Natural killer cell (primary cell): ENCODE measurements at regions not wholly inside any gene's neighbourhood (a gene's known extent, or its start where the extent isn't known, plus 50 kb on each side); places are given as distances from the start of the nearest gene placed in this dataset.

Experiments
- ATAC-seq, 3 donors: fragments of 150-1000 bp in 2 of 3; fragments of 200-7000 bp in 1 of 3; cut with Tn5 transposase; 1 replicate in 1 of 3; 2 replicates in 2 of 3; pipeline ENCODE4 v1.10.0; 2021; ENCODE audit warnings: mild to moderate bottlenecking in 2 of 3, moderate library complexity in 2 of 3
- DNase-seq, 2 donors: peaks; one replicate each; pipeline versions ENCODE4 v3.0.0 to v3.0.0-alpha.2; 2013 to 2021; ENCODE audit warnings: mixed read lengths in 1 of 2
- H3K27ac ChIP-seq: one replicate; pipeline ENCODE4 v1.5.1; 2013; ENCODE audit warnings: mild to moderate bottlenecking, low read length
- H3K27me3 ChIP-seq: one replicate; pipeline ENCODE4 v1.6.1; 2013; ENCODE audit warnings: low read length; ENCODE audit not compliant: control insufficient read depth, insufficient read depth
- H3K36me3 ChIP-seq: one replicate; pipeline ENCODE4 v1.6.1; 2013; ENCODE audit warnings: low read length; ENCODE audit not compliant: control insufficient read depth, insufficient read depth
- H3K4me1 ChIP-seq: one replicate; pipeline ENCODE4 v1.6.1; 2013; ENCODE audit warnings: low read length; ENCODE audit not compliant: control insufficient read depth, insufficient read depth
- H3K4me3 ChIP-seq: one replicate; pipeline ENCODE4 v1.5.1; 2013; ENCODE audit warnings: low read length
- H3K9me3 ChIP-seq: one replicate; pipeline ENCODE4 v1.6.1; 2013; ENCODE audit warnings: low read length; ENCODE audit not compliant: control insufficient read depth, insufficient read depth
- H3K27ac Mint-ChIP-seq, 2 donors: one replicate each; pipeline ENCODE4 v1.8.0; 2022; ENCODE audit warnings: mild to moderate bottlenecking in 2 of 2, mixed read lengths in 2 of 2, moderate library complexity in 1 of 2
- H3K27me3 Mint-ChIP-seq, 2 donors: one replicate each; pipeline ENCODE4 v1.8.0; 2022; ENCODE audit warnings: low read depth in 2 of 2, mixed read lengths in 2 of 2
- H3K36me3 Mint-ChIP-seq: one replicate; pipeline ENCODE4 v1.8.0; 2022; ENCODE audit warnings: mixed read lengths
- H3K4me1 Mint-ChIP-seq, 2 donors: one replicate each; pipeline ENCODE4 v1.8.0; 2022; ENCODE audit warnings: mixed read lengths in 2 of 2
- H3K4me3 Mint-ChIP-seq: one replicate; pipeline ENCODE4 v1.8.0; 2022; ENCODE audit warnings: mild to moderate bottlenecking, moderate library complexity, mixed read lengths
- H3K9me3 Mint-ChIP-seq, 2 donors: one replicate each; pipeline ENCODE4 v1.8.0; 2022; ENCODE audit warnings: mixed read lengths in 2 of 2
- CTCF ChIP-seq: fragments of 200-600 bp; IDR thresholded peaks from one replicate; pipeline ENCODE4 v1.8.0; 2022; ENCODE audit warnings: antibody characterized with exemption
- WGBS: methylation state at CpG from one replicate; pipeline ENCODE4 v1.1.7; 2013; ENCODE audit warnings: missing lambda C conversion rate; ENCODE audit not compliant: insufficient coverage; 5-methylcytosine and 5-hydroxymethylcytosine counted together
- intact Hi-C: fragments of 100-400 bp; cut with micrococcal nuclease; formaldehyde crosslinking; loops from one replicate; pipeline ENCODE4 v1.14.2; 2022

GRCh38 chr6:157768304-157768703 lies 54.7 kb upstream of the SNX9 start:
- no peaks in the 10 kb centered on the region for H3K9me3 Mint-ChIP-seq

DNA sequence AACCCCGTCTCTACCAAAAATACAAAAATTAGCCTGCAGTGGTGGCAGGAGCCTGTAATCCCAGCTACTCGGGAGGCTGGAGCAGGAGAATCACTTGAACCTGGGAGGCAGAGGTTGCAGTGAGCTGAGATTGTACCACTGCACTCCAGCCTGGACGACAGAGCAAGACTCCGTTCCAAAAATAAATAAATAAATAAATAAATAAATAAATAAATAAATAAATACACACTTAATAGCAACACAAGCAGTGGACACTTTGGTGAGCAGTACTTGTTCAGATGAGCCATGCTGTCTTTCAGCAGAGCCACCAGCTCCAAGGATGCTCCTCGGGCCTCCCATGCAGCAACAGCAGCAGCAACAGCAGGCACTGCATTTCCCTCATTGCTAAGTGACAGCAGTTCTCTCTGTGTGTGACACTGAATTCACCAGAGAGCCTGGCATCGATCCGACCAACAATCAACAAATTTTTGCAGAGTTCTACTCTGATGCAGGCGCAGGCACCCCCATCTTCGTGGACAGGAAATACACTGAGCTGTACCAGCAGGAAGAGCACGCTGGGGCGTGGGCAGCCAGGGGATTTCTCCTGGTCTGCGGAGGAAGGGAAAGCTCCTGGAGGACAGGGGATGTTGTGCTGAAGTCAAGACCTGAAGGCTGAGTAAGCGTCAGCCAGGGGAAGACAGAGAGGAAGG lies 54.0 kb upstream of the SNX9 start:
- H3K27me3 ChIP-seq = no peaks in the 10 kb centered on the region
- Mint-ChIP-seq H3K27ac (peak overlapping the region in 1 of 2 donors; percentile 64), H3K36me3 (no peaks in the 10 kb centered on the region), H3K9me3 (no peaks in the 10 kb centered on the region), H3K4me1 (peaks cover 10 to 25% of the 10 kb centered on the region in 2 donors), H3K27me3 (peaks cover 25 to 28% of the 10 kb centered on the region in 2 donors), H3K4me3 (no peak overlapping the region)
- WGBS = 56% methylated on average over 11 of the region's 13 CpGs
- H3K4me1 ChIP-seq = peaks cover 30% of the 10 kb centered on the region
- no peaks in the 10 kb centered on the region for H3K9me3 ChIP-seq
- intact Hi-C loops = no loop called here
- H3K36me3 ChIP-seq = no peaks in the 10 kb centered on the region
- no peak for TF ChIP-seq CTCF
- H3K4me3 ChIP-seq = no peak overlapping the region
- ATAC-seq (no peak), DNase-seq (peak in 1 of 2 donors; percentile 51)
- H3K27ac ChIP-seq = peak overlapping the region; percentile 52

More at GRCh38 chr6:157768304-157768703, 54.7 kb upstream of the SNX9 start:
- Histone ChIP-seq H3K9me3 (no peaks in the 10 kb centered on the region), H3K4me1 (peaks cover 36% of the 10 kb centered on the region), H3K4me3 (no peak overlapping the region), H3K36me3 (no peaks in the 10 kb centered on the region), H3K27ac (peak overlapping the region; percentile 54), H3K27me3 (no peaks in the 10 kb centered on the region)
- Mint-ChIP-seq H3K27me3 (peaks cover 18 to 21% of the 10 kb centered on the region in 2 donors), H3K36me3 (no peaks in the 10 kb centered on the region), H3K27ac (peak overlapping the region in 1 of 2 donors; percentile 52), H3K4me3 (peak overlapping the region; percentile 3), H3K4me1 (peaks cover 16 to 24% of the 10 kb centered on the region in 2 donors)
- intact Hi-C loops = no loop called here
- 42% methylated on average over 5 of the region's 6 CpGs for WGBS
- no peak for ATAC-seq
- DNase-seq = peak in 1 of 2 donors; percentile 39
- no peak for TF ChIP-seq CTCF

DNA sequence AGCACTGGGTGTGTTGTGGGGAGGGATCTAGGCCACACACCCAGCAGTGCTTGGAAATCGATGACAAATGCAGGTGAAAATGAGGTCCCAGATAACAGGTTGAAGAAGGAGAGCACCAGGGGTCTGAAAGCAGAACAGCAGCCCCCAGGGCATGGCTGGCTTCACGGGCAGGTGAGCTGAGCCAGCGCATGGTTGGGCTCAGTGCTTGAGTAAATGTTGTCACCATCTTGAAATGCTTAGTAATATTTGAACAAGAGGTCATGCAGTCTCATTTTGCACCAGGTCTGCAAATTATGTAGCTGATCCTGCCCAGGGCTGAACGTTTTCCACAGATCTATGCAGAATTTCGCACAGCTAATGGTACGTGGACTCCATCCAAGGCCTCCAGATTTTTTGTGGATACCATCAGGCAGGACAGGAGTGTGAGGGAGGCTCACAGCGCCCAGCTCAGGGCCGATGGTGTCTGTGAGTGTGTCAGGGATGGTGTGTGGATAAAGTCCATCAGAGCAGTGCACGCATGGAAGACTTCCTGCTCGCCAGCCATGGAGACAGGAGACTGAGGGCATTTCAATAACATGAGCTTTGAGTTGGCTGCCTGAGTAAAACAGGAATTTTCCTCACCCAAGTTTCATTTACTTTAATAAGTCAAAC lies 53.1 kb upstream of the SNX9 start:
- H3K27me3 ChIP-seq = no peaks in the 10 kb centered on the region
- no peaks in the 10 kb centered on the region for H3K36me3 ChIP-seq
- no peak overlapping the region for H3K4me3 Mint-ChIP-seq
- TF ChIP-seq CTCF = no peak
- peak overlapping the region in 1 of 2 donors; percentile 64 for H3K27ac Mint-ChIP-seq
- ATAC-seq = no peak
- WGBS = 89% methylated on average over 10 of the region's 10 CpGs
- intact Hi-C loops = no loop called here
- no peak for DNase-seq
- H3K27ac ChIP-seq = no peak overlapping the region
- no peaks in the 10 kb centered on the region for H3K9me3 Mint-ChIP-seq
- H3K9me3 ChIP-seq = no peaks in the 10 kb centered on the region
- no peaks in the 10 kb centered on the region for H3K36me3 Mint-ChIP-seq
- H3K4me3 ChIP-seq = no peak overlapping the region
- H3K4me1 Mint-ChIP-seq = peaks cover 1 to 20% of the 10 kb centered on the region in 2 donors
- peaks cover 25 to 27% of the 10 kb centered on the region in 2 donors for H3K27me3 Mint-ChIP-seq
- peaks cover 22% of the 10 kb centered on the region for H3K4me1 ChIP-seq
